ENCODE measurements at regions not wholly inside any gene's neighbourhood (a gene's known extent, or its start where the extent isn't known, plus 50 kb on each side); places are given as distances from the start of the nearest gene placed in this dataset.

DNA sequence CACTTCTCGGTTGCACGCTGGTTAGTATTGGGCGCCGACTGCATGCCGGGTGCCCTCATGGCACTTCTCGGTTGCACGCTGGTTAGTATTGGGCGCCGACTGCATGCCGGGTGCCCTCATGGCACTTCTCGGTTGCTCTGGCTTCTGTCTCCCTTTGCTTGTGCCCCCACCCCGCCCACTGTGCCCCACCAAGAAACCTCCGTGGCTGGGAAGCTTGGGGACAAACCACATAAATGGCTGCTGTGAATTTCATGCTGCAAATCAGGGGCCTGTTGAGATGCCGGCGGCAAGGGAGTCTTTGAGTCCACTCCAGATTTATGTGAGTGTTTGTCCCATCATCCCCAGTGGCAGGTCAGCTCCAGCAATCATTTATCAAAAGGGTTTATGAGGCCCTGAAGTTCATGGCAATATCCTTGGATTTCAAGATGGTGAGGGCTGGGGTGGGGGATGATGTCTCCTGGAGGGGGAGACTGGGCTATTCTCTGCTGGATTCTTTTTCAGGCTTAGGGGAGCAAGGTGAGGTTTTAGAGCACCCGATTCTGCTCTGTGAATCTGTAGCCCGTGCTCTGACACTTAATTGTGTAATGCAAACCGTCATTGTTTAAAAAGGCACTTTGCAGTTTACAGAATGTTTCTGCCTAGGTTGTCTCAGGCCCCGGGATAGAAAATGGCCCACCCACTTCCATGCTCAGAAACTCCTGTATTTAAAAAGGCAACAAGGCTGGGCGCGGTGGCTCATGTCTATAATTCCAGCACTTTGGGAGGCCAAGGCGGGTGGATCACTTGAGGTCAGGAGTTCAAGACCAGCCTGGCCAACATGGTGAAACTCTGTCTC is 51.2 kb upstream of the CIBAR2 start:
- TF ChIP-seq POLR2AphosphoS5 (IDR thresholded peaks at IDR 0.05) (no peak), POLR2A (IDR thresholded peaks at IDR 0.05) (no peak)
- TF ChIP-seq, protein P1, sequence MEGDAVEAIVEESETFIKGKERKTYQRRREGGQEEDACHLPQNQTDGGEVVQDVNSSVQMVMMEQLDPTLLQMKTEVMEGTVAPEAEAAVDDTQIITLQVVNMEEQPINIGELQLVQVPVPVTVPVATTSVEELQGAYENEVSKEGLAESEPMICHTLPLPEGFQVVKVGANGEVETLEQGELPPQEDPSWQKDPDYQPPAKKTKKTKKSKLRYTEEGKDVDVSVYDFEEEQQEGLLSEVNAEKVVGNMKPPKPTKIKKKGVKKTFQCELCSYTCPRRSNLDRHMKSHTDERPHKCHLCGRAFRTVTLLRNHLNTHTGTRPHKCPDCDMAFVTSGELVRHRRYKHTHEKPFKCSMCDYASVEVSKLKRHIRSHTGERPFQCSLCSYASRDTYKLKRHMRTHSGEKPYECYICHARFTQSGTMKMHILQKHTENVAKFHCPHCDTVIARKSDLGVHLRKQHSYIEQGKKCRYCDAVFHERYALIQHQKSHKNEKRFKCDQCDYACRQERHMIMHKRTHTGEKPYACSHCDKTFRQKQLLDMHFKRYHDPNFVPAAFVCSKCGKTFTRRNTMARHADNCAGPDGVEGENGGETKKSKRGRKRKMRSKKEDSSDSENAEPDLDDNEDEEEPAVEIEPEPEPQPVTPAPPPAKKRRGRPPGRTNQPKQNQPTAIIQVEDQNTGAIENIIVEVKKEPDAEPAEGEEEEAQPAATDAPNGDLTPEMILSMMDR (IDR thresholded peaks at IDR 0.05) = no peak
